22Rv1 (cell line): ENCODE measurements at regions not wholly inside any gene's neighbourhood (a gene's known extent, or its start where the extent isn't known, plus 50 kb on each side); places are given as distances from the start of the nearest gene placed in this dataset.
"Not testable (repeated sequence)": the region's sequence is repeated elsewhere in the genome, so short reads cannot be mapped to it uniquely, and the experiment has no call there.

Experiments
- H3K27ac ChIP-seq: fragments of 450-650 bp; 2 replicates; pipeline ENCODE4 v1.5.1; 2017
- CTCF ChIP-seq: fragments of 450-650 bp; IDR thresholded peaks from 2 replicates; pipeline ENCODE4 v1.5.1; 2017; ENCODE audit warnings: mild to moderate bottlenecking
- ZFX ChIP-seq: fragments of 450-650 bp; IDR thresholded peaks from 2 replicates; pipeline ENCODE4 v1.6.1; 2017; ENCODE audit warnings: antibody characterized with exemption, borderline replicate concordance

GRCh38 chr7:20482071-20482470, 133.4 kb upstream of the ABCB5 start:
- no peak overlapping the region for H3K27ac ChIP-seq
- no peak for TF ChIP-seq CTCF

- H3K27ac ChIP-seq, result no peak overlapping the region
- TF ChIP-seq CTCF, result no peak
- TF ChIP-seq ZFX, result no peak
Observed at GRCh38 chr7:20484356-20484755, 131.1 kb upstream of the ABCB5 start.

- H3K27ac ChIP-seq, result no peak overlapping the region
- TF ChIP-seq ZFX (no peak), CTCF (no peak)
Observed at GRCh38 chr7:20488850-20489249, 126.6 kb upstream of the ABCB5 start.

- TF ChIP-seq CTCF (no peak), ZFX (no peak)
- no peak overlapping the region for H3K27ac ChIP-seq
Observed at GRCh38 chr7:20491284-20491683, 124.2 kb upstream of the ABCB5 start.

GRCh38 chr7:20494566-20494965, 120.9 kb upstream of the ABCB5 start:
- no peak overlapping the region for H3K27ac ChIP-seq
- TF ChIP-seq CTCF, result no peak

GRCh38 chr7:20501473-20501872, 114.0 kb upstream of the ABCB5 start:
- not testable (repeated sequence) for H3K27ac ChIP-seq

GRCh38 chr7:20503278-20503950, 112.1 kb upstream of the ABCB5 start:
- no peak overlapping the region for H3K27ac ChIP-seq
- no peak for TF ChIP-seq ZFX
- no peak for TF ChIP-seq CTCF

GRCh38 chr7:20504060-20504459, 111.4 kb upstream of the ABCB5 start:
- TF ChIP-seq CTCF (no peak), ZFX (no peak)
- no peak overlapping the region for H3K27ac ChIP-seq
